ENCODE measurements at regions not wholly inside any gene's neighbourhood (a gene's known extent, or its start where the extent isn't known, plus 50 kb on each side); places are given as distances from the start of the nearest gene placed in this dataset.

DNA sequence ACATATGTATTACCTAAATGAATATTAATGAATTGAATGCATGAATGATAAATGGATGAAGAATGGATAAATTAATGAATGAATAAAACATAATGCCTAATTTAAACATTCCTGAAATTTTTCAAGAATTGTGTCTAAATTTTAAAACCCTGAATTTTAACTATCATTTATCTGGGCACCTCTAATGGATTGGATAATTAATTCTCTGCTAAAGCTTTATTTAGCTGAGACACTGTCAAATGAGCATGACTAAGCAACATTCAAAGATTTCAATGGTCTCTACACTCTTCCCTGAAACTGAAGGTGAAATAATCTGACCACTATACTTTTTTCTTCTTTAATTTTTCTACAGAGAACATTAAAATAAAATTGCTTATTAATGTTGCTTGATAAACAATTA, 1197.7 kb downstream of the C4orf33 start:
- H3K27ac Mint-ChIP-seq (ENCODE audit: unreplicated experiment), result no peak overlapping the region
- H3K36me3 Mint-ChIP-seq (ENCODE audit: insufficient read depth, unreplicated experiment), result no peaks in the 10 kb centered on the region

DNA sequence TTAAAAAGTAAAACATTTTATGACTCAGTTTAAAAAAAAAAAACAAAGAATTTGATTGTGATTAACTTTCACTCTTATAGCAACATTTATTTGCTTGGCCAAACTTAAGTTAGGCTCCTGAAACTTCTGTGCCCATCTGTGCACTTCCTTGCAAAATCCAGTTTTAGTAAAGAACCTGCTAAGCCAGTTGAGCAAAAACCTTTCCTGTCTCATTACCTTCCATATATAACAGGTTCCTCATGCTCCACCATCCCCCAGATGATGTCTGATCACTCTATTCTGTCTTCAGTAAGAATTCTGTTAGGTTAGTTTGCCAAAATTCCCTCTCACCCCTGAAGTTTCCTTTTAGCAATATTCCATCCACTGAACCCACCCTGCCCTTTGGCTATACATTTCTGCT, 1200.5 kb downstream of the C4orf33 start:
- intact Hi-C loops (cut with micrococcal nuclease; ENCODE audit: unreplicated experiment), result no loop called here
- H3K9me3 Mint-ChIP-seq (ENCODE audit: unreplicated experiment), result no peaks in the 10 kb centered on the region
- POLR2A ChIA-PET, result no interaction called here
- H3K27ac Mint-ChIP-seq (ENCODE audit: unreplicated experiment), result no peak overlapping the region
- Histone ChIP-seq H3K4me1 (no peaks in the 10 kb centered on the region), H3K9me3 (no peaks in the 10 kb centered on the region), H3K4me3 (ENCODE audit: low read depth, low read length) (no peak overlapping the region), H3K27me3 (replicated peaks; ENCODE audit: control insufficient read depth, insufficient read depth, low read length) (no peaks in the 10 kb centered on the region), H3K36me3 (ENCODE audit: control insufficient read depth, insufficient read depth, low read length) (no peaks in the 10 kb centered on the region)
- TF ChIP-seq, protein P1, sequence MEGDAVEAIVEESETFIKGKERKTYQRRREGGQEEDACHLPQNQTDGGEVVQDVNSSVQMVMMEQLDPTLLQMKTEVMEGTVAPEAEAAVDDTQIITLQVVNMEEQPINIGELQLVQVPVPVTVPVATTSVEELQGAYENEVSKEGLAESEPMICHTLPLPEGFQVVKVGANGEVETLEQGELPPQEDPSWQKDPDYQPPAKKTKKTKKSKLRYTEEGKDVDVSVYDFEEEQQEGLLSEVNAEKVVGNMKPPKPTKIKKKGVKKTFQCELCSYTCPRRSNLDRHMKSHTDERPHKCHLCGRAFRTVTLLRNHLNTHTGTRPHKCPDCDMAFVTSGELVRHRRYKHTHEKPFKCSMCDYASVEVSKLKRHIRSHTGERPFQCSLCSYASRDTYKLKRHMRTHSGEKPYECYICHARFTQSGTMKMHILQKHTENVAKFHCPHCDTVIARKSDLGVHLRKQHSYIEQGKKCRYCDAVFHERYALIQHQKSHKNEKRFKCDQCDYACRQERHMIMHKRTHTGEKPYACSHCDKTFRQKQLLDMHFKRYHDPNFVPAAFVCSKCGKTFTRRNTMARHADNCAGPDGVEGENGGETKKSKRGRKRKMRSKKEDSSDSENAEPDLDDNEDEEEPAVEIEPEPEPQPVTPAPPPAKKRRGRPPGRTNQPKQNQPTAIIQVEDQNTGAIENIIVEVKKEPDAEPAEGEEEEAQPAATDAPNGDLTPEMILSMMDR (IDR thresholded peaks at IDR 0.05; ENCODE audit: insufficient read depth in 1 of 2, low read depth in 1 of 2, low read length in 1 of 2, severe bottlenecking in 1 of 2, unreplicated experiment in 1 of 2), result no peak
- H3K4me3 Mint-ChIP-seq (ENCODE audit: unreplicated experiment), result no peak overlapping the region
- CTCF ChIA-PET, result no interaction called here
- no peaks in the 10 kb centered on the region for H3K36me3 Mint-ChIP-seq (ENCODE audit: insufficient read depth, unreplicated experiment)
- H3K27me3 Mint-ChIP-seq (ENCODE audit: insufficient read depth, unreplicated experiment), result no peaks in the 10 kb centered on the region
- no peaks in the 10 kb centered on the region for H3K4me1 Mint-ChIP-seq (ENCODE audit: low read depth, unreplicated experiment)
- no TSS peak for BruUV-seq (replicated peaks)
- DNase-seq, result no peak

More for the DNA sequence above, 1197.7 kb downstream of the C4orf33 start:
- H3K4me3 ChIP-seq (ENCODE audit: low read depth, low read length), result no peak overlapping the region
- no peak for DNase-seq
- no peaks in the 10 kb centered on the region for H3K36me3 ChIP-seq (ENCODE audit: control insufficient read depth, insufficient read depth, low read length)
- H3K27me3 ChIP-seq (replicated peaks; ENCODE audit: control insufficient read depth, insufficient read depth, low read length), result no peaks in the 10 kb centered on the region
- intact Hi-C loops (cut with micrococcal nuclease; ENCODE audit: unreplicated experiment), result no loop called here
- Mint-ChIP-seq H3K27me3 (ENCODE audit: insufficient read depth, unreplicated experiment) (no peaks in the 10 kb centered on the region), H3K4me3 (ENCODE audit: unreplicated experiment) (no peak overlapping the region), H3K9me3 (ENCODE audit: unreplicated experiment) (no peaks in the 10 kb centered on the region), H3K4me1 (ENCODE audit: low read depth, unreplicated experiment) (no peaks in the 10 kb centered on the region)
- ChIA-PET POLR2A (no interaction called here), CTCF (no interaction called here)
- TF ChIP-seq, protein P1 (IDR thresholded peaks at IDR 0.05; ENCODE audit: insufficient read depth in 1 of 2, low read depth in 1 of 2, low read length in 1 of 2, severe bottlenecking in 1 of 2, unreplicated experiment in 1 of 2), result no peak
- H3K4me1 ChIP-seq, result no peaks in the 10 kb centered on the region
- BruUV-seq (replicated peaks), result no TSS peak
- no peaks in the 10 kb centered on the region for H3K9me3 ChIP-seq

DNA sequence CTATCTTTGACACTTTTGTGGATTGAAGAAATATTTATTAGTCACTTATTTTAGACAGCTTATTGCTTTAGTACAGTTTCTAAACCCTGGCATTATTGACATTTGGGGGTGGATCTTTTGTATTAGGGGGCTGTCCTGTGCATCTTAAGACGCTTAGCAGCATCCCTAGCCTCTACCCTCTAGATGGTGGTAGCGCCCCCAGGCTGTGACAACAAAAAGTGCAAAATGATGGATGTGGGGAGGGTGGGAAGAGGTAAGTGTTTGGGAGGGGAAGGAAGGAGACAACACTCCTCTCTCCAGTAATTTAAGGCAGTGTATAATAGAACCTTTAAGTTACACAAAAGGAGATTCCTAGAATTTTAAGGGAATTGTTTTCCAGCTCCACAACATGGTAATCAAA, 1210.6 kb downstream of the C4orf33 start:
- Mint-ChIP-seq H3K36me3 (ENCODE audit: insufficient read depth, unreplicated experiment) (no peaks in the 10 kb centered on the region), H3K27ac (ENCODE audit: unreplicated experiment) (no peak overlapping the region), H3K9me3 (ENCODE audit: unreplicated experiment) (no peaks in the 10 kb centered on the region), H3K4me1 (ENCODE audit: low read depth, unreplicated experiment) (no peaks in the 10 kb centered on the region), H3K27me3 (ENCODE audit: insufficient read depth, unreplicated experiment) (peaks cover 2% of the 10 kb centered on the region), H3K4me3 (ENCODE audit: unreplicated experiment) (no peak overlapping the region)
- intact Hi-C loops (cut with micrococcal nuclease; ENCODE audit: unreplicated experiment), result no loop called here
- no peak for DNase-seq
- H3K4me3 ChIP-seq (ENCODE audit: low read depth, low read length), result no peak overlapping the region
- no peaks in the 10 kb centered on the region for H3K27me3 ChIP-seq (replicated peaks; ENCODE audit: control insufficient read depth, insufficient read depth, low read length)
- no peaks in the 10 kb centered on the region for H3K9me3 ChIP-seq
- no peaks in the 10 kb centered on the region for H3K36me3 ChIP-seq (ENCODE audit: control insufficient read depth, insufficient read depth, low read length)
- CTCF ChIA-PET, result no interaction called here
- no peaks in the 10 kb centered on the region for H3K4me1 ChIP-seq
- POLR2A ChIA-PET, result no interaction called here
- TF ChIP-seq, protein P1 (IDR thresholded peaks at IDR 0.05; ENCODE audit: insufficient read depth in 1 of 2, low read depth in 1 of 2, low read length in 1 of 2, severe bottlenecking in 1 of 2, unreplicated experiment in 1 of 2), result no peak
- no TSS peak for BruUV-seq (replicated peaks)

All from Caco-2 (cell line).